ENCODE measurements at regions not wholly inside any gene's neighbourhood (a gene's known extent, or its start where the extent isn't known, plus 50 kb on each side); places are given as distances from the start of the nearest gene placed in this dataset.

GRCh38 chr11:19661827-19662226, 50.8 kb upstream of the NAV2 start:
- no peak for DNase-seq

GRCh38 chr11:19660076-19660475, 52.6 kb upstream of the NAV2 start:
- DNase-seq, result no peak

- no peak for DNase-seq
These were observed 53.1 kb upstream of the NAV2 start for GRCh38 chr11:19659529-19659928.

- no peak for DNase-seq
These were observed 54.3 kb upstream of the NAV2 start for GRCh38 chr11:19658344-19658743.

GRCh38 chr11:19656140-19656541, 56.5 kb upstream of the NAV2 start:
- DNase-seq, result no peak

GRCh38 chr11:19652623-19653375, 59.8 kb upstream of the NAV2 start:
- no peak for DNase-seq

GRCh38 chr11:19651653-19652052, 61.0 kb upstream of the NAV2 start:
- DNase-seq, result no peak

- DNase-seq, result no peak
These were observed 61.6 kb upstream of the NAV2 start for GRCh38 chr11:19651028-19651427.

GRCh38 chr11:19650467-19650866, 62.2 kb upstream of the NAV2 start:
- DNase-seq, result no peak

- no peak for DNase-seq
These were observed 62.9 kb upstream of the NAV2 start for GRCh38 chr11:19649751-19650150.

- DNase-seq, result no peak
These were observed 64.3 kb upstream of the NAV2 start for GRCh38 chr11:19648321-19648720.

- DNase-seq, result no peak
These were observed 64.8 kb upstream of the NAV2 start for GRCh38 chr11:19647816-19648215.

- no peak for DNase-seq
These were observed 65.7 kb upstream of the NAV2 start for GRCh38 chr11:19646921-19647320.

- no peak for DNase-seq
These were observed 66.3 kb upstream of the NAV2 start for GRCh38 chr11:19646308-19646707.

- DNase-seq, result no peak
These were observed 68.3 kb upstream of the NAV2 start for GRCh38 chr11:19644316-19644715.

GRCh38 chr11:19642185-19643158, 70.2 kb upstream of the NAV2 start:
- DNase-seq, result no peak

- DNase-seq, result no peak
These were observed 73.0 kb upstream of the NAV2 start for GRCh38 chr11:19639603-19640105.

GRCh38 chr11:19635332-19635731, 77.3 kb upstream of the NAV2 start:
- DNase-seq, result no peak

GRCh38 chr11:19633276-19633675, 79.4 kb upstream of the NAV2 start:
- no peak for DNase-seq

- DNase-seq, result no peak
These were observed 80.2 kb upstream of the NAV2 start for GRCh38 chr11:19632499-19632834.

GRCh38 chr11:19631712-19632498, 80.7 kb upstream of the NAV2 start:
- DNase-seq, result no peak

- DNase-seq, result no peak
These were observed 84.6 kb upstream of the NAV2 start for GRCh38 chr11:19628018-19628417.

- DNase-seq, result no peak
These were observed 85.1 kb upstream of the NAV2 start for GRCh38 chr11:19627566-19627965.
